Calu3 (cell line): ENCODE measurements at regions not wholly inside any gene's neighbourhood (a gene's known extent, or its start where the extent isn't known, plus 50 kb on each side); places are given as distances from the start of the nearest gene placed in this dataset.

Experiments used
- BruUV-seq: library from RNA; stranded (reverse); fragments of 400-500 nt; replicated peaks from 2 replicates; lab custom pipeline; 2021; lab: Mats Ljungman, UMichigan
- CTCF ChIA-PET: fragments of 300-600 bp; sonication (Branson Sonifier 250); formaldehyde crosslinking; loops from one replicate; lab custom pipeline; 2022; ENCODE audit warnings: antibody characterized with exemption; lab: Charles Lee
- DNase-seq: peaks from one replicate; pipeline ENCODE4 v3.0.0; 2022
- H3K27ac Mint-ChIP-seq: one replicate; pipeline ENCODE4 v1.8.0; 2022; ENCODE audit warnings: mixed read lengths; ENCODE audit not compliant: unreplicated experiment
- H3K27me3 Mint-ChIP-seq: one replicate; pipeline ENCODE4 v1.8.0; 2022; ENCODE audit warnings: mixed read lengths; ENCODE audit not compliant: unreplicated experiment
- H3K36me3 Mint-ChIP-seq: one replicate; pipeline ENCODE4 v1.8.0; 2022; ENCODE audit warnings: mild to moderate bottlenecking, moderate library complexity, mixed read lengths; ENCODE audit not compliant: insufficient read depth, unreplicated experiment
- H3K4me1 Mint-ChIP-seq: one replicate; pipeline ENCODE4 v1.8.0; 2022; ENCODE audit warnings: mild to moderate bottlenecking, low read depth, mixed read lengths; ENCODE audit not compliant: unreplicated experiment
- H3K4me3 Mint-ChIP-seq: one replicate; pipeline ENCODE4 v1.8.0; 2022; ENCODE audit warnings: mild to moderate bottlenecking, low read depth, moderate library complexity, mixed read lengths; ENCODE audit not compliant: unreplicated experiment
- H3K9me3 Mint-ChIP-seq: one replicate; pipeline ENCODE4 v1.8.0; 2022; ENCODE audit warnings: low read depth, mixed read lengths; ENCODE audit not compliant: unreplicated experiment
- CTCF ChIP-seq: fragments of 200-600 bp; IDR thresholded peaks from one replicate; pipeline ENCODE4 v1.8.0; 2022; ENCODE audit warnings: antibody characterized with exemption; ENCODE audit not compliant: unreplicated experiment
- intact Hi-C: fragments of 100-400 bp; cut with micrococcal nuclease; formaldehyde crosslinking; loops from one replicate; pipeline ENCODE4 v1.10.0; 2022; ENCODE audit not compliant: unreplicated experiment

DNA sequence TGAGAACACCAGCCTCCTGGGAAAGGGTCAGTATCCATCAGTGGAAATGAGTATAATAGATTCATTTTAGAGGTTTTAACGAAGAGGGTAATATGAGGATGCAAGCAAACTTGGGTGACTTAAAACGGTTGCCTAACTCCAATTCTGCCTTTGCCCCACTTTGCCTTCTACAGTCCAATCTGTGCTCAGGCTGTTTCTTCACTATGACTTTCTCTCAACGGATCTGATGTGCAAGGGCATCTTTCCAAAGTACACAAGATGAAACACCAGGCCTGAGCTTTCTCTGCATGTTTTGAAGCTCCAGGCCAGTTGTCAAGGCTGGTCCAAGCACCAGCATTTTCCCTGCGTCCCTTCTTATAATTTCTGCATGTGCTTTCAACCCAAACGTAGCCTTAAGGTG is 68.0 kb upstream of the TMEM164 start:
- Mint-ChIP-seq H3K27me3 (peaks cover 32% of the 10 kb centered on the region), H3K4me1 (no peaks in the 10 kb centered on the region), H3K9me3 (no peaks in the 10 kb centered on the region), H3K4me3 (no peak overlapping the region), H3K36me3 (no peaks in the 10 kb centered on the region), H3K27ac (no peak overlapping the region)
- CTCF ChIA-PET, result no interaction called here
- DNase-seq, result no peak
- no TSS peak for BruUV-seq
- intact Hi-C loops, result no loop called here
- TF ChIP-seq CTCF, result no peak

- H3K4me1 Mint-ChIP-seq, result no peaks in the 10 kb centered on the region
- H3K4me3 Mint-ChIP-seq, result no peak overlapping the region
- no peak for DNase-seq
- TF ChIP-seq CTCF, result no peak
- no peaks in the 10 kb centered on the region for H3K9me3 Mint-ChIP-seq
- intact Hi-C loops, result no loop called here
- H3K36me3 Mint-ChIP-seq, result no peaks in the 10 kb centered on the region
- CTCF ChIA-PET, result no interaction called here
- H3K27me3 Mint-ChIP-seq, result peaks cover 32% of the 10 kb centered on the region
- H3K27ac Mint-ChIP-seq, result no peak overlapping the region
- BruUV-seq, result no TSS peak
Measured at GRCh38 chrX:109936114-109936513, 66.8 kb upstream of the TMEM164 start.

- BruUV-seq, result no TSS peak
- Mint-ChIP-seq H3K9me3 (no peaks in the 10 kb centered on the region), H3K27ac (no peak overlapping the region), H3K27me3 (peaks cover 32% of the 10 kb centered on the region), H3K4me1 (no peaks in the 10 kb centered on the region), H3K4me3 (no peak overlapping the region), H3K36me3 (no peaks in the 10 kb centered on the region)
- TF ChIP-seq CTCF, result no peak
- intact Hi-C loops, result no loop called here
- no peak for DNase-seq
- CTCF ChIA-PET, result no interaction called here
Measured at GRCh38 chrX:109936598-109936997, 66.3 kb upstream of the TMEM164 start.

GRCh38 chrX:109939498-109939897 is 63.4 kb upstream of the TMEM164 start:
- Mint-ChIP-seq H3K9me3 (no peaks in the 10 kb centered on the region), H3K4me1 (no peaks in the 10 kb centered on the region), H3K27me3 (peaks cover 16% of the 10 kb centered on the region), H3K4me3 (no peak overlapping the region), H3K36me3 (no peaks in the 10 kb centered on the region), H3K27ac (no peak overlapping the region)
- CTCF ChIA-PET, result no interaction called here
- intact Hi-C loops, result no loop called here
- BruUV-seq, result no TSS peak
- TF ChIP-seq CTCF, result no peak
- no peak for DNase-seq
